Left kidney (tissue), 1 donor: ENCODE measurements at regions not wholly inside any gene's neighbourhood (a gene's known extent, or its start where the extent isn't known, plus 50 kb on each side); places are given as distances from the start of the nearest gene placed in this dataset.

Source experiments
- DNase-seq: peaks from one replicate; pipeline ENCODE4 v3.0.0-alpha.2; 2013

DNA sequence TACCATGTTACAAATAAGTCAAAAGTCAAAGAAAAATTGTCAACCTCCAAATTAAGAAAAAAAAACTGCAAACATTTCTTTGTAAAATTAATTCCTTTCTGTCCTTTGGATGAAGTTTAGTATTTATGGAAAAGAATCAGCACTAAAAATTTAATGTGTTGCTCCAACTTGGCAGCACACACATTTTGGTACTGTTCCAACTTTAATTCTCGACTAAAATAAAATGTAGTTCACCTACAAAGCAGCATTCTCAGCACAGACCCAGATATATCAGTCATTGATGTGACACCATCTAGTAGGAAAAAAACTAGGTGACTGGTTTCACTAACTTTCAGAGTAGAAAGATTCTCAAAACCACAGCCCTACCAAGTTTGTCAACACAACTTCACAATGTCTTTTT lies 131.7 kb upstream of the ROBO2 start:
- no peak for DNase-seq

GRCh38 chr3:76912841-76913383 lies 127.0 kb upstream of the ROBO2 start:
- DNase-seq = peak; percentile 78

GRCh38 chr3:76917436-76917835 lies 122.5 kb upstream of the ROBO2 start:
- DNase-seq = no peak

DNA sequence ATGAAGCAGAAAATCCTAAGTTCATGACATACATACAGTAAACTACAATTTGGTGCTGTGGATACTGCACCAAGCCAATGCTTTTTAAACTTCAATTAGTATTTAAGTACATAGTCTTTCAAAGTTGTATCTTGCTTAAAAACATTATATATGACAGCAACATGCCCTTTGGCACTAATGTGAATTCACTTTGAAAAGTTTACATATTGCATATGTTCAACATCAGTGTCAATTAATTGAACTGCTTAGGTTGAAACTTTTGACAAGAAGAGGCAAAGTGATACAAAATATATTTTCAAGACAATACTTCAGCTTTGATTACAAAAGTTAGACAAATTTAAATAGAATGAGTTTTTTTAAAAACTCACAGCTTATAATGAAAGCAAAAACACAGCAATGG lies 119.4 kb upstream of the ROBO2 start:
- no peak for DNase-seq

DNA sequence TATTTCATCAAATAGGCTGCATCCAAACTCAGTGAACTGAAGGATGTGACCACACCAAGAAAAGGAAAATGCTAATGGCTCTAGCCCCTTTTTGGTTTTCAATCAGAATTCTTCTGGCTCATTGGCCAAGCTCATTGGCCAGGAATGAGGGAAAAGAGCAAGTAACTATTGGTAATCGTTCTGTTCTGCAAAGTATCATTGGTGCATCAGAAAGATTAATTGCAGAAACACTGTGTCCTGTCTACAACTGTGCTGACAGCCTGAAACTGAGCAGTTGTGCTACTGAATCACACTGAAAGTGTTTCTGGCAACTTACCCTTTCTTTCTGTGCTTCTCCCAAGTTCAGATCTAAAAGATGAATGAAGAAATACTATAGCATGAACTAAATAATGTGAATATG lies 116.4 kb upstream of the ROBO2 start:
- DNase-seq = no peak

GRCh38 chr3:76930712-76931111 lies 109.2 kb upstream of the ROBO2 start:
- DNase-seq = no peak

- DNase-seq = no peak
Observed at GRCh38 chr3:76933245-76933644, 106.7 kb upstream of the ROBO2 start.

- no peak for DNase-seq
Observed at GRCh38 chr3:76938962-76939361, 100.9 kb upstream of the ROBO2 start.

- DNase-seq = no peak
Observed at GRCh38 chr3:76940181-76940770, 99.6 kb upstream of the ROBO2 start.

- no peak for DNase-seq
Observed at GRCh38 chr3:76941376-76941775, 98.5 kb upstream of the ROBO2 start.

DNA sequence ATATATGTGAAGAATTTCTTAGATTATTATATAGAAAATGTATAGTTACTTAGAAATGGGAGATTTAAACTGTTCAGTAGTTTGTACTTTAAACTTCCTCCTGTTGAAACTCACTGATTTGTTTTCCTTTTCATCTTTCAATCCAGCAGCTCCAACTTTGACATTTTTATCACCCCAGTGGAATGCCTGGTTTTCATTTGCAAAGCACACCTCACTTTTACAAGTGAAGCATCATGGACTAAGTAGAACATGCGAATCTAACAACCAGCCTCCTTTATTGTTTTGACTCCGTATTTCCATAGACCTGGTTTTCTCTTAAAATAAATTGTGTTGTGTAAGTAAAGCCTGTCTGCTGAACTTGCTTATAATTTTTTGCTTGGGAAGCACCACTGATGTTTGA lies 97.8 kb upstream of the ROBO2 start:
- no peak for DNase-seq

DNA sequence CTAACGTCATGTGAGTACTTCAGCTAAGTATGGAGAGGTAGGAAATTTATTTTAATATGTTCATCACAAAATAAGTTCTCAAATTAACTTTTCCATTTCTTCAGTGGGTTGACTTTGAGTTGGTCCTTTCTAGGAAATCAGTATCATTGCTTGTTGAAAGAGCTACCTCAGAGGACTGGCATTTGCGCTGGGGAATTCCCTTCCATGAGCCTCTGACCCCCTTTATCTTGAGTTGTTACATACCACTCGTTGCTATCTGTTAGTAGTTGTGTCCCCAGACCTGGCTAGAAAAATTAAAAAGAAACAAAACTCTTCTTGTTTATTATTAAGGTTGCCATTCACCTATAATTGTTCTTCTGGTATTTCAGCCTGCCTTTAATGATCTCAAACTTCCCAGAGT lies 96.8 kb upstream of the ROBO2 start:
- DNase-seq = no peak

DNA sequence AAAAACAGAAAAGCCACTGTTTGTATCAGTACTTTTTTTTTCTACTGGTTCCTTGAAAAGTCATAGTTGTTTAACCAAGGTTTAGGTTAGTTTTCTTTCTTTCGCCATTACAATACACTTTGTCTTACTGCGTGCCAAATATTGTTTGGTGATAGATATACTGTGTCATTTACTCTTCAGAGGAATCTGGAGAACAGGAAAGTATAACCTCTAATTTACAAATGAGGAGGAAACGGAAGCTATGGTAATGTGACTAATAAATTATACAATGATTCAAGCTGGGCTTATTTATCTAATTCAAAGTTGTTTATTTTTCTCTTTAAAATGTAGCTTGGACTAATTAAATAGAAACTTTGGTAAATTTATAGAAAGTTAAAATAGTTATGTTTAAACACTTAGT lies 96.2 kb upstream of the ROBO2 start:
- DNase-seq = no peak

- no peak for DNase-seq
Observed at GRCh38 chr3:76949033-76949432, 90.9 kb upstream of the ROBO2 start.

- no peak for DNase-seq
Observed at GRCh38 chr3:76949462-76949861, 90.4 kb upstream of the ROBO2 start.

- DNase-seq = no peak
Observed at GRCh38 chr3:76950590-76950989, 89.3 kb upstream of the ROBO2 start.

DNA sequence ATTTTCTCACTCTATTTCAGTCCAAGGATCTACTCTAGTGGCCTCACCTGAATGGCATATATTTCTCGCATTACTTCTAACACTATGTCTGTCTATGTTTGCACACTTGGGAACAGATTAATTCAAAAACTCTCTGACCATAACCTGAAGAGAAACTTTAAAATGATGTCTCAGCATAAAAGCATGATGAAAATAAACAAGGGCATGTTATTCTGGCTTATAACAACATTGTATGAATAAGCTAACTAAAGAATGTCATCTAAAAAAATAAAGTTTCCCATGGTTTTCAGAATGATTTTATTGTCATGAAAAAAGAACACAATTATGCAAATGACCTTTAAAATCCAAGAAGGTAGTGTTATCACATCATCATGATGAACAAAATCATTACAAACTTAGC lies 85.5 kb upstream of the ROBO2 start:
- DNase-seq = no peak

DNA sequence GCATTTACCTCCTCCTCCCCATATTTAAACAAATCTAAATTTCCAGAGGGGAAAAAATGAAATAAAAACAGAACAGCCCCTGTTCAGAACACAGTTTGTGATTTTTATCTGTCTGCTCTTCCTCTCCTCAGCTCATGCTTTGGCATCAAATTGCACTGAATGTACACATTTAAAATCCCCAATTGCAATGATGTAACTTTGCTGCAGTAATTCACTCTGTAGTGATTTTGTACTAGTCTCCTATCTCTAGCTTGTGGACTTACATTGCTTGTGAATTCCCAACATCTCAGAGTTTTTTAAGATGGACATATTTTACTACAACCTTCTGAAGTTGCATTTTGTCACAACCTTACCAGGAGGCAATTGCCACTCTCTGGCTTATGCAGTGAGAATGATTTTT lies 81.6 kb upstream of the ROBO2 start:
- DNase-seq = no peak

GRCh38 chr3:76958861-76959260 lies 81.0 kb upstream of the ROBO2 start:
- DNase-seq = no peak

DNA sequence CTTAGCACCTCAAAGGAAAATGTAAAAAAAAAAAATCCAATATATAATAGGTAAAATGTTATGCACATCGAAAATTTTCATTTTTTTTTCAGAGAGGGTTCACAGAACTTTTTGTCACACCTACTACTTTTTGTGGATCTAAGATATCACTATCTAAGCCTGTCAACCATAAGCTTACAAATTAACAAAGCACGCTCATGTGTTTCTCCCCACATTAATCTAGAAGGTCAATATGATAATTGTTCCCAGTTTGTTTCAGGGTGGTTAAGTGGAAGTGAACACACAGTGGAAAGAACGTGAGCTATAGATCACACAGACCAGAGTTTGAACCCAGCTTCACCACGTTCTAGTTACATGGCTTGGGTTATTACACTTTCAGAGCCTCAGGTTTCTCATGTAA lies 78.6 kb upstream of the ROBO2 start:
- no peak for DNase-seq

GRCh38 chr3:76965122-76965725 lies 74.7 kb upstream of the ROBO2 start:
- no peak for DNase-seq

DNA sequence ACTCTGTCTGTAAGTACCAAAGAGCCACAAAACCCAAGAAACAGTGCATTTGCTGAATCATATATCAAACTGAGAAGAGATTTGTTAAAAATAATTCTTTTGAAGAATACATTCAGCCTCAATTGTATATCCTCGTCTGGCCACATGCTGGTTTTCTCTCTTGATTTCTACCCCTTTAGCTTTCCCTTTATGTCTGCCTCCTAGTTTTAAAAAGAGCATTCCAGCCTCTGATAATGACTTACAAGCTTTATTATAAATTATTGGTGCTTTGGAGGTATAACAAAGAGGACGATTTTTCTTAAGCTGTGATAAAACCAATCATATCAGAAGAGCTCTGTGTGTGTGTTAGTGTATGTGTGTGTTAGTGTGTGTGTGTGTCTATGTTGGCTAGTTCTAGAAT lies 70.4 kb upstream of the ROBO2 start:
- no peak for DNase-seq

DNA sequence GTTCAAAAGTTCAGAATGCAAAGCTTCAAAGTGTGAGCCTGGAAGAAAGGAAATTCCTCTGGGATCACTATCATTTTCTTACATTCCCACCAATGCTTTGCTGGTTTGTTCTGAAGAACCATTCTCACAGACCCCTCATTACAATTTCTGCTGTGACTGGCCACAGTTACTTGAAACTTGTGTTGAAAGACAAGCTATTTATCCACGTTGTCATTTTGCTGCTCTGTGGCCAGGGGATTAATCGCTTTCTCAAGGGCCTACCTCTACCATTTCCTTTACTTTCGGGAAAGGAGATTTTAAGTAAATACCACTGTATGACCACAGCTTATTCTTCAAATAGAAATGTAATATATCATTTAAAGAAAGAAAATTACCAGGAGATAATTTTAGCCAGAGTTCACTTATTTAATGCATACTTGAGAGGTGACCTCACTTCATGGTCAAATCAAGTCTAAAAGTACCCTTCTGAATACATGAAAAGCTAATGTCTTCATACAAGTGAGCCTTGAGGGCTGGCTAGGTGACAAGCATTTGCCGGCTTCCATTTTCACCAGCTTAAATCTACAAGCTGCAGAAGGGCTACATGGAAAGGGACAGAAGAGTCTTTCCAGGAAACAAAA lies 69.8 kb upstream of the ROBO2 start:
- DNase-seq = no peak
